Calu3 (cell line): ENCODE measurements at regions not wholly inside any gene's neighbourhood (a gene's known extent, or its start where the extent isn't known, plus 50 kb on each side); places are given as distances from the start of the nearest gene placed in this dataset.

Experiments used
- BruUV-seq: library from RNA; stranded (reverse); fragments of 400-500 nt; replicated peaks from 2 replicates; lab custom pipeline; 2021; lab: Mats Ljungman, UMichigan
- CTCF ChIA-PET: fragments of 300-600 bp; sonication (Branson Sonifier 250); formaldehyde crosslinking; loops from one replicate; lab custom pipeline; 2022; ENCODE audit warnings: antibody characterized with exemption; lab: Charles Lee
- DNase-seq: peaks from one replicate; pipeline ENCODE4 v3.0.0; 2022
- H3K27ac Mint-ChIP-seq: one replicate; pipeline ENCODE4 v1.8.0; 2022; ENCODE audit warnings: mixed read lengths; ENCODE audit not compliant: unreplicated experiment
- H3K27me3 Mint-ChIP-seq: one replicate; pipeline ENCODE4 v1.8.0; 2022; ENCODE audit warnings: mixed read lengths; ENCODE audit not compliant: unreplicated experiment
- H3K36me3 Mint-ChIP-seq: one replicate; pipeline ENCODE4 v1.8.0; 2022; ENCODE audit warnings: mild to moderate bottlenecking, moderate library complexity, mixed read lengths; ENCODE audit not compliant: insufficient read depth, unreplicated experiment
- H3K4me1 Mint-ChIP-seq: one replicate; pipeline ENCODE4 v1.8.0; 2022; ENCODE audit warnings: mild to moderate bottlenecking, low read depth, mixed read lengths; ENCODE audit not compliant: unreplicated experiment
- H3K4me3 Mint-ChIP-seq: one replicate; pipeline ENCODE4 v1.8.0; 2022; ENCODE audit warnings: mild to moderate bottlenecking, low read depth, moderate library complexity, mixed read lengths; ENCODE audit not compliant: unreplicated experiment
- H3K9me3 Mint-ChIP-seq: one replicate; pipeline ENCODE4 v1.8.0; 2022; ENCODE audit warnings: low read depth, mixed read lengths; ENCODE audit not compliant: unreplicated experiment
- intact Hi-C: fragments of 100-400 bp; cut with micrococcal nuclease; formaldehyde crosslinking; loops from one replicate; pipeline ENCODE4 v1.10.0; 2022; ENCODE audit not compliant: unreplicated experiment
- TF ChIP-seq, protein P1 (sequence below): fragments of 200-600 bp; IDR thresholded peaks from one replicate; pipeline ENCODE4 v1.8.0; 2022; ENCODE audit warnings: antibody characterized with exemption; ENCODE audit not compliant: unreplicated experiment

DNA sequence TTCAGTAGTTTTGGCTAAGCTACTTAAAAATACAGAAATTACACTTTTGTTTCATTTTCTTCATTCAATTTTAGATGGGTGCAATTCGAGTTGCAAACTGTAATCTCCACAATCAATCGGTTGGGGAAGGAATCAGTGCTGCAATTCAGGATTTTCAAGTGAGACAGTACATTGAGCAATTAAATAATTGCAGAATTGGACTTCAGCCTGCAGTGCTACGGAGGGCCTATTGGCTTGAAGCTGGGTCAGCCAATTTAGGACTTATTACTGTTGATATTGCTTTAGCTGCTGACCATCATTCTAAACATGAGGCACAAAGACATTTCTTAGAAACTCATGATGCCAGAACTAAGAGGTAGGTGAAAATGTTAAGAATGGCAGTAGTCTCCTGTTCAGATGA, 77.7 kb downstream of the BLTP1 start:
- Mint-ChIP-seq H3K36me3 (no peaks in the 10 kb centered on the region), H3K9me3 (no peaks in the 10 kb centered on the region), H3K27ac (no peak overlapping the region), H3K4me3 (no peak overlapping the region), H3K4me1 (no peaks in the 10 kb centered on the region), H3K27me3 (no peaks in the 10 kb centered on the region)
- no peak for DNase-seq
- no TSS peak for BruUV-seq
- CTCF ChIA-PET = no interaction called here
- TF ChIP-seq, protein P1, sequence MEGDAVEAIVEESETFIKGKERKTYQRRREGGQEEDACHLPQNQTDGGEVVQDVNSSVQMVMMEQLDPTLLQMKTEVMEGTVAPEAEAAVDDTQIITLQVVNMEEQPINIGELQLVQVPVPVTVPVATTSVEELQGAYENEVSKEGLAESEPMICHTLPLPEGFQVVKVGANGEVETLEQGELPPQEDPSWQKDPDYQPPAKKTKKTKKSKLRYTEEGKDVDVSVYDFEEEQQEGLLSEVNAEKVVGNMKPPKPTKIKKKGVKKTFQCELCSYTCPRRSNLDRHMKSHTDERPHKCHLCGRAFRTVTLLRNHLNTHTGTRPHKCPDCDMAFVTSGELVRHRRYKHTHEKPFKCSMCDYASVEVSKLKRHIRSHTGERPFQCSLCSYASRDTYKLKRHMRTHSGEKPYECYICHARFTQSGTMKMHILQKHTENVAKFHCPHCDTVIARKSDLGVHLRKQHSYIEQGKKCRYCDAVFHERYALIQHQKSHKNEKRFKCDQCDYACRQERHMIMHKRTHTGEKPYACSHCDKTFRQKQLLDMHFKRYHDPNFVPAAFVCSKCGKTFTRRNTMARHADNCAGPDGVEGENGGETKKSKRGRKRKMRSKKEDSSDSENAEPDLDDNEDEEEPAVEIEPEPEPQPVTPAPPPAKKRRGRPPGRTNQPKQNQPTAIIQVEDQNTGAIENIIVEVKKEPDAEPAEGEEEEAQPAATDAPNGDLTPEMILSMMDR = no peak
- intact Hi-C loops = no loop called here

DNA sequence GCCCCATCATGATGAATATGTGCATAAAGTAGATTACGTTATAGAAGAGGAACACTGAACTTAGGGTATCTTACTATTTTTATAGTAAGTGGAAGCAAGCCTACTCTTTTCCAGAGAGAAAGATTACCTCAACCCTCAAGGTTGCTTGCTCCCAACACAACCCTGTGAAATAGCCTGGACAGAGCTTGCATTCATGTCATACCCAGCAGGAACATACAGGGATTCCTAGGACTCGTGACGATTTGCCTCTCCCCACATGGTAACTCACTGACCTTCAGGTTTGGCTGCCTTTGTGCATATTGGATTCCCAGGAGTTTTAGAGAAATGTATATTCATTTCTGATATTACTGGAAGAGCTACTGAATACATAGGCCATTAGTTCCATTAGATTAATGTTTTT, 80.5 kb downstream of the BLTP1 start:
- no peak overlapping the region for H3K4me3 Mint-ChIP-seq
- no peak overlapping the region for H3K27ac Mint-ChIP-seq
- H3K36me3 Mint-ChIP-seq = no peaks in the 10 kb centered on the region
- TF ChIP-seq, protein P1 = no peak
- no peaks in the 10 kb centered on the region for H3K9me3 Mint-ChIP-seq
- no peak for DNase-seq
- no peaks in the 10 kb centered on the region for H3K4me1 Mint-ChIP-seq
- BruUV-seq = no TSS peak
- intact Hi-C loops = no loop called here
- H3K27me3 Mint-ChIP-seq = no peaks in the 10 kb centered on the region
- CTCF ChIA-PET = no interaction called here

DNA sequence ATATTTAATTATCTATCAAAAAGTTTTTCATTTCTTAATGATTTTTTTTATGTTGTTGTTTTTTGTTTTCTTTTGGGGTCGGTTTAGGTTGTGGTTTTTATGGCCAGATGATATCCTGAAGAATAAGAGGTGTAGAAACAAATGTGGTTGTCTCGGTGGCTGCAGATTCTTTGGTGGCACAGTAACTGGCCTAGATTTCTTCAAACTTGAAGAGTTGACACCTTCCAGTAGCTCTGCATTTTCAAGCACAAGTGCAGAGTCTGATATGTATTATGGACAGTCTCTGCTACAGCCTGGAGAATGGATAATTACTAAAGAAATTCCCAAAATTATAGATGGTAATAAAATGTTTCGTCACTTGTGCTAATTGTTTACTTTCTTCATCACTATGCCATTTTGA, 82.6 kb downstream of the BLTP1 start:
- no TSS peak for BruUV-seq
- no peaks in the 10 kb centered on the region for H3K9me3 Mint-ChIP-seq
- H3K4me3 Mint-ChIP-seq = no peak overlapping the region
- no peaks in the 10 kb centered on the region for H3K27me3 Mint-ChIP-seq
- TF ChIP-seq, protein P1 = no peak
- intact Hi-C loops = no loop called here
- CTCF ChIA-PET = no interaction called here
- DNase-seq = no peak
- H3K4me1 Mint-ChIP-seq = no peaks in the 10 kb centered on the region
- H3K36me3 Mint-ChIP-seq = no peaks in the 10 kb centered on the region
- no peak overlapping the region for H3K27ac Mint-ChIP-seq

DNA sequence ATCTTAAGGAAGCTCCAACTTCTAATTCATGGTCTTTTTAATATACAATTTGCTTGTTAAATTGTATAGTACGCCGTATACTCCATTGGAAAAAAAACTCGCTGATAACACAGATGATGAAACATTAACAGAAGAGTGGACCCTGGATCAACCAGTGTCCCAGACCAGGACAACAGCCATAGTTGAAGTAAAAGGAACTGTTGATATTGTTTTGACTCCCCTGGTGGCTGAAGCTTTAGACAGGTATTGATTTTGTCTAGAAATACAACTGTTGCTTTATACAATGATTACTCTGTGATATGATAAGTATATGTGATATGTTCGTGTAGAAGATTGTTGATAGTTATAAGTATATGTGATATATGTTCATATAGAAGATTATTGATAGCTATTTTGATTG, 91.7 kb downstream of the BLTP1 start:
- Mint-ChIP-seq H3K4me1 (no peaks in the 10 kb centered on the region), H3K27me3 (no peaks in the 10 kb centered on the region), H3K9me3 (no peaks in the 10 kb centered on the region), H3K27ac (no peak overlapping the region), H3K36me3 (no peaks in the 10 kb centered on the region), H3K4me3 (no peak overlapping the region)
- intact Hi-C loops = no loop called here
- TF ChIP-seq, protein P1 = no peak
- CTCF ChIA-PET = no interaction called here
- no TSS peak for BruUV-seq
- DNase-seq = no peak
